ENCODE measurements at regions not wholly inside any gene's neighbourhood (a gene's known extent, or its start where the extent isn't known, plus 50 kb on each side); places are given as distances from the start of the nearest gene placed in this dataset.
"Not testable (repeated sequence)": the region's sequence is repeated elsewhere in the genome, so short reads cannot be mapped to it uniquely, and the experiment has no call there.

- TF ChIP-seq CTCF (conservative IDR thresholded peaks at IDR 0.05; ENCODE audit: low read depth, low read length); EZH2phosphoT487 (IDR thresholded peaks at IDR 0.05; ENCODE audit: borderline replicate concordance, low read length); EZH2 (IDR thresholded peaks at IDR 0.05; ENCODE audit: low read length, unreplicated experiment): not testable (repeated sequence)
Observed at GRCh38 chr20:30899370-30900079, 357.9 kb upstream of the DEFB115 start.

Measured in PC-3 (cell line).